ENCODE measurements at regions not wholly inside any gene's neighbourhood (a gene's known extent, or its start where the extent isn't known, plus 50 kb on each side); places are given as distances from the start of the nearest gene placed in this dataset.

GRCh38 chr2:103810875-103811274, 1043.0 kb upstream of the POU3F3 start:
- Mint-ChIP-seq H3K36me3 (ENCODE audit: low read depth) (no peaks in the 10 kb centered on the region), H3K9me3 (peaks cover 11% of the 10 kb centered on the region), H3K27me3 (ENCODE audit: low read depth, poor library complexity) (peaks cover 12% of the 10 kb centered on the region), H3K27ac (no peak overlapping the region), H3K4me1 (peaks cover 10% of the 10 kb centered on the region), H3K4me3 (no peak overlapping the region)
- no peak for DNase-seq
- TF ChIP-seq CTCF (IDR thresholded peaks at IDR 0.05), result no peak

GRCh38 chr2:103814016-103814415, 1039.9 kb upstream of the POU3F3 start:
- Mint-ChIP-seq H3K27me3 (ENCODE audit: low read depth, poor library complexity) (peaks cover 8% of the 10 kb centered on the region), H3K27ac (no peak overlapping the region), H3K4me3 (no peak overlapping the region), H3K36me3 (ENCODE audit: low read depth) (no peaks in the 10 kb centered on the region), H3K9me3 (peaks cover 5% of the 10 kb centered on the region), H3K4me1 (peaks cover 10% of the 10 kb centered on the region)
- DNase-seq, result no peak
- no peak for TF ChIP-seq CTCF (IDR thresholded peaks at IDR 0.05)

- Mint-ChIP-seq H3K9me3 (no peaks in the 10 kb centered on the region), H3K36me3 (ENCODE audit: low read depth) (no peaks in the 10 kb centered on the region), H3K27me3 (ENCODE audit: low read depth, poor library complexity) (peaks cover 8% of the 10 kb centered on the region), H3K4me1 (no peaks in the 10 kb centered on the region), H3K27ac (no peak overlapping the region), H3K4me3 (no peak overlapping the region)
- TF ChIP-seq CTCF (IDR thresholded peaks at IDR 0.05), result no peak
- DNase-seq, result no peak
Measured at GRCh38 chr2:103815731-103816130, 1038.2 kb upstream of the POU3F3 start.

- DNase-seq, result no peak
- Mint-ChIP-seq H3K9me3 (no peaks in the 10 kb centered on the region), H3K27ac (no peak overlapping the region), H3K4me3 (no peak overlapping the region), H3K27me3 (ENCODE audit: low read depth, poor library complexity) (peaks cover 8% of the 10 kb centered on the region), H3K4me1 (no peaks in the 10 kb centered on the region), H3K36me3 (ENCODE audit: low read depth) (no peaks in the 10 kb centered on the region)
- no peak for TF ChIP-seq CTCF (IDR thresholded peaks at IDR 0.05)
Measured at GRCh38 chr2:103817746-103818145, 1036.2 kb upstream of the POU3F3 start.

- Mint-ChIP-seq H3K9me3 (no peaks in the 10 kb centered on the region), H3K4me1 (no peaks in the 10 kb centered on the region), H3K4me3 (no peak overlapping the region), H3K36me3 (ENCODE audit: low read depth) (no peaks in the 10 kb centered on the region), H3K27ac (no peak overlapping the region), H3K27me3 (ENCODE audit: low read depth, poor library complexity) (peaks cover 8% of the 10 kb centered on the region)
- no peak for DNase-seq
- no peak for TF ChIP-seq CTCF (IDR thresholded peaks at IDR 0.05)
Measured at GRCh38 chr2:103818176-103818575, 1035.7 kb upstream of the POU3F3 start.

- Mint-ChIP-seq H3K36me3 (ENCODE audit: low read depth) (no peaks in the 10 kb centered on the region), H3K4me3 (no peak overlapping the region), H3K27me3 (ENCODE audit: low read depth, poor library complexity) (peaks cover 8% of the 10 kb centered on the region), H3K4me1 (no peaks in the 10 kb centered on the region), H3K9me3 (no peaks in the 10 kb centered on the region), H3K27ac (no peak overlapping the region)
- no peak for DNase-seq
- TF ChIP-seq CTCF (IDR thresholded peaks at IDR 0.05), result no peak
Measured at GRCh38 chr2:103819599-103819998, 1034.3 kb upstream of the POU3F3 start.
